H1 (cell line): ENCODE measurements at regions not wholly inside any gene's neighbourhood (a gene's known extent, or its start where the extent isn't known, plus 50 kb on each side); places are given as distances from the start of the nearest gene placed in this dataset.

Experiments used
- BACH1 ChIP-seq: IDR thresholded peaks from 2 replicates; pipeline ENCODE4 v1.6.1; 2012; ENCODE audit warnings: low read length, improper control_type of control experiment
- HDAC6 ChIP-seq: IDR thresholded peaks from one replicate; pipeline ENCODE4 v1.7.1; 2012; ENCODE audit warnings: low read depth, mild to moderate bottlenecking, inconsistent platforms, low read length, moderate library complexity
- TAF7 ChIP-seq: optimal IDR thresholded peaks from 2 replicates; pipeline ENCODE3; 2011; ENCODE audit warnings: low read depth, mild to moderate bottlenecking, inconsistent platforms, low read length, moderate library complexity, borderline replicate concordance
- YY1 ChIP-seq: IDR thresholded peaks from 2 replicates; pipeline ENCODE4 v1.6.1; 2011; ENCODE audit warnings: low read depth, mild to moderate bottlenecking, low read length

DNA sequence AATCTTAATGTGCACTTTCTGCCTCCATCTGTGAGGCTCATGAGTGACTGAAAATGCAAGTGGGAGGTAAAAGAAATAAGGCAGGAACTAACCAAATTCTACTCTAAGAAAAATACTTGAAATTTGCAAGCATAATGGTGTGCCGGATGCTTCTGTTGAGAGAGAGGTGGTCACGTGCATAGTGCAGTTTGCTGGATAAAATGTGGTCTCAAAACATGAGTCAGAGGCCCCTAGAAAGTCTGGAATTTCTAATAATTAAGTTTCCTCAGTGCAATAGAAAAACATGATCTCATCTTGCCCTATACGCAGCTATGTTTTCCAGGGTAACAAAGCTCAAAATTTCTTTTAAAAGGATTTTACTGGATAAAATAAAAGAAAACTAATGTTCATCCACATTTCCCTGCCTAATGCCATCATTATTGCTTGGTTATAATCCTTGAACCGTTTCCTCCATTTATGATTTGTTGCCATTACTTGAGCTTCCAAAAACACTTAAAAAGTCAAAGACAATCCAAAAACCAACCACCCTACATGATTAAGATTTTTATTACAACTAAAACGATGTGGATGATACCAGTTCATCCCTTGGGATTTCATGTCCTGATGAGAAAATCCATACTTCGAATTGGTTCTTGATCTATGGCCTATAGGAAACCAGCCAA lies 351.7 kb upstream of the ARID1B start (continued):
- no peak for TF ChIP-seq BACH1
- no peak for TF ChIP-seq HDAC6
- no peak for TF ChIP-seq TAF7
- TF ChIP-seq YY1 = no peak
- TF ChIP-seq, all 59 proteins: peak for 0
